Epithelial cell of esophagus (primary cell): ENCODE measurements at regions not wholly inside any gene's neighbourhood (a gene's known extent, or its start where the extent isn't known, plus 50 kb on each side); places are given as distances from the start of the nearest gene placed in this dataset.

Experiments
- DNase-seq: peaks from one replicate; pipeline ENCODE4 v3.0.0; 2010; ENCODE audit warnings: low read depth
- H3K4me3 ChIP-seq: 2 replicates; pipeline ENCODE4 v1.5.1; 2011; ENCODE audit warnings: mild to moderate bottlenecking, low read length, control low read depth
- CTCF ChIP-seq: IDR thresholded peaks from 2 replicates; pipeline ENCODE4 v1.5.1; 2011; ENCODE audit warnings: low read depth, mild to moderate bottlenecking, low read length, control low read depth, inconsistent platforms; ENCODE audit not compliant: insufficient read depth; ENCODE audit errors: missing control alignments

GRCh38 chrX:137707348-137707747 lies 141.4 kb downstream of the ZIC3 start:
- no peak for TF ChIP-seq CTCF

GRCh38 chrX:137742846-137743245 lies 176.9 kb downstream of the ZIC3 start:
- no peak overlapping the region for H3K4me3 ChIP-seq
- no peak for TF ChIP-seq CTCF
- DNase-seq = no peak

More at GRCh38 chrX:137707348-137707747, 141.4 kb downstream of the ZIC3 start:
- H3K4me3 ChIP-seq = no peak overlapping the region
- no peak for DNase-seq

- no peak for DNase-seq
- H3K4me3 ChIP-seq = no peak overlapping the region
- no peak for TF ChIP-seq CTCF
Observed at GRCh38 chrX:137743414-137743813, 177.5 kb downstream of the ZIC3 start.

DNA sequence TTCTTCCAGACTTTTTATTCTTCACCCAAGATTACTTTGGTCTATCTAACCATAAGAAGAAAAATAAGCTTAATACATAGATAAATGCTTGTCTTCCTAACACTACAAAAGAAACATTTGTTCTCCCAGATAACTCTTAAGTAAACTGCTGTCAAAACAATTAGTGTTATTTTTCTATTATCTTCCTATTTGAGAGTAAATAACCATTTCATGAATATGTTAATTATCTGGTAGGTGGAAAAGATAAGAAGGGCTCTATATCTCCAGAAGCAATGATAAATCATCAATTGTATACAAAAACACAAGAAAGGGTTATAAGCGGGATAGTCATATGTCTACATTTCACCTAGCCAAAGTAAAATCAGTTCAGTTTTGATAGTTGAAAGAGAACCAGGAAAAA lies 180.4 kb downstream of the ZIC3 start:
- H3K4me3 ChIP-seq = no peak overlapping the region
- no peak for DNase-seq
- no peak for TF ChIP-seq CTCF

DNA sequence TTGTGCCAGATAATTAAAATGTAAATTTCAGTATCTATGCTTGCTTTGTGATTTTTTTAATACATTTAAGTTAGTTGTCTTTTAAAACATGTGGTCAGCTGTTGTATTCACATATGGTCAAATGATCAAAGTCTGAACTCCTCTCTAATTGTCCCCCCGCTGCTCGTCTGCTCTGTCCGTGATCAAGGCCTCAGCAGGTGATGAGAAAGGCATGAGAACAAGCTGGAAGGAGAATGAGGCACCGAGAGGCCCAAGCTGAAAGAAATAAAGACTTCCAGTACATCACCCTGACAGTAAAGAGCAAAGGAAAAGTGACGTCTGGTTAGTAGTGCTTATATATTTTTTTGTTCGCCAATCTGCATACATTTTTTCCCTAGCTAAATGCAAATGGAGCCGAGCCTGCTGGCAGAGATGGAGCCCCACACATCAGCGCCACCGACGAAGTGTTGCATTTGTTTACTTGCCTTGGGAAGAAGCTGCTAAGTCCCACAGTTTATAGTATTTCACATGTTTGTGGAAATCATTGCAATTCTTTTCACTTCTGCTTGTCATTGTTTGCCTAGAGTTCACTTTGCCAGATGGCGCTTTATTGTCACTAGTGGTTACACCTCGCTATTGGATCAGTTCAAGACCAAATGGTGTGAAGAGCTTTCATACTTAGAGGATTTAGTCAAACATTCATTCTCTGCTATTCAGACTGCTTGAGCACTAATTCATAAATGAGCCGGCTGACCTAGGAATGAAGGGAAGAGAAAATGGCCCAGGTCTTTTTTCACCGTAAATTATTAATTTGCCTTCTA lies 181.5 kb downstream of the ZIC3 start:
- no peak for DNase-seq
- H3K4me3 ChIP-seq = no peak overlapping the region
- TF ChIP-seq CTCF = no peak

GRCh38 chrX:137748827-137749226 lies 182.9 kb downstream of the ZIC3 start:
- TF ChIP-seq CTCF = no peak
- no peak overlapping the region for H3K4me3 ChIP-seq
- no peak for DNase-seq

GRCh38 chrX:137749246-137749645 lies 183.3 kb downstream of the ZIC3 start:
- DNase-seq = no peak
- no peak overlapping the region for H3K4me3 ChIP-seq
- TF ChIP-seq CTCF = no peak
